Adrenal gland (tissue), 9 donors: ENCODE measurements at regions not wholly inside any gene's neighbourhood (a gene's known extent, or its start where the extent isn't known, plus 50 kb on each side); places are given as distances from the start of the nearest gene placed in this dataset.

Source experiments
- DNase-seq, 7 donors: peaks; one replicate each; pipeline ENCODE4 v3.0.0-alpha.2; 2019 to 2020
- H3K27ac ChIP-seq, 5 donors: fragments of 200-600 bp; sonication (generic) in 4 of 5; 1 replicate in 3 of 5; 2 replicates in 2 of 5; pipeline versions ENCODE4 v1.5.1 to v1.8.0; 2016 to 2020; ENCODE audit warnings: mild to moderate bottlenecking in 1 of 5
- H3K27me3 ChIP-seq: fragments of 200-600 bp; 2 replicates; pipeline ENCODE4 v1.8.0; 2021
- H3K36me3 ChIP-seq, 2 donors: fragments of 200-600 bp; replicated peaks in 1 of 2; 1 replicate in 1 of 2; 2 replicates in 1 of 2; pipeline versions ENCODE4 v1.5.1 to v1.8.0; 2018 to 2022
- H3K4me1 ChIP-seq, 2 donors: fragments of 200-600 bp; replicated peaks in 1 of 2; 1 replicate in 1 of 2; 2 replicates in 1 of 2; pipeline versions ENCODE4 v1.5.1 to v1.8.0; 2018 to 2021
- H3K4me3 ChIP-seq, 4 donors: fragments of 200-600 bp; sonication (generic) in 3 of 4; one replicate each; pipeline ENCODE4 v1.5.1; 2016 to 2018
- H3K9me3 ChIP-seq, 3 donors: fragments of 200-600 bp; sonication (generic) in 1 of 3; replicated peaks in 1 of 3; 1 replicate in 2 of 3; 2 replicates in 1 of 3; pipeline versions ENCODE4 v1.5.1 to v1.8.0; 2016 to 2021
- POLR2A ChIP-seq, 2 donors: fragments of 450-650 bp; IDR thresholded peaks; one replicate each; pipeline ENCODE4 v1.6.1; 2017; ENCODE audit warnings: antibody characterized with exemption in 2 of 2, mild to moderate bottlenecking in 2 of 2, moderate library complexity in 1 of 2
- WGBS, 4 donors: extraction: QIAGEN DNeasy Blood & Tissue Kit in 2 of 4; methylation state at CpG; one replicate each; pipeline versions ENCODE4 v1.1.5 to v1.1.7; 2013 to 2017; 5-methylcytosine and 5-hydroxymethylcytosine counted together
- intact Hi-C, 2 donors: fragments of 100-400 bp; cut with DNase I; formaldehyde crosslinking; loops; one replicate each; pipeline versions ENCODE4 v1.14.1 to v1.15.0; 2022 to 2023
- TF ChIP-seq, protein P1 (sequence below), 6 experiments: fragments of 450-650 bp in 4 of 6; fragments of 200-600 bp in 2 of 6; sonication (generic) in 1 of 6; IDR thresholded peaks; 1 replicate in 5 of 6; 2 replicates in 1 of 6; pipeline versions ENCODE4 v1.5.1 to v1.8.0; 2016 to 2021; ENCODE audit warnings: antibody characterized with exemption in 6 of 6, mild to moderate bottlenecking in 2 of 6, moderate library complexity in 1 of 6
- donor health status: healthy with polysubstance abuse.
- donor health status: Bipolar disorder and iron deficiency.
- donor health status: DM: yes; HTN: yes; CAD: no.
- donor health status: DM: no; HTN: no; CAD: no.
- donor health status: DM: no; HTN: no; CAD: no.

GRCh38 chr4:4759883-4760282 is 99.6 kb upstream of the MSX1 start:
- no peak for TF ChIP-seq POLR2A (IDR thresholded peaks at IDR 0.05)
- TF ChIP-seq, protein P1, sequence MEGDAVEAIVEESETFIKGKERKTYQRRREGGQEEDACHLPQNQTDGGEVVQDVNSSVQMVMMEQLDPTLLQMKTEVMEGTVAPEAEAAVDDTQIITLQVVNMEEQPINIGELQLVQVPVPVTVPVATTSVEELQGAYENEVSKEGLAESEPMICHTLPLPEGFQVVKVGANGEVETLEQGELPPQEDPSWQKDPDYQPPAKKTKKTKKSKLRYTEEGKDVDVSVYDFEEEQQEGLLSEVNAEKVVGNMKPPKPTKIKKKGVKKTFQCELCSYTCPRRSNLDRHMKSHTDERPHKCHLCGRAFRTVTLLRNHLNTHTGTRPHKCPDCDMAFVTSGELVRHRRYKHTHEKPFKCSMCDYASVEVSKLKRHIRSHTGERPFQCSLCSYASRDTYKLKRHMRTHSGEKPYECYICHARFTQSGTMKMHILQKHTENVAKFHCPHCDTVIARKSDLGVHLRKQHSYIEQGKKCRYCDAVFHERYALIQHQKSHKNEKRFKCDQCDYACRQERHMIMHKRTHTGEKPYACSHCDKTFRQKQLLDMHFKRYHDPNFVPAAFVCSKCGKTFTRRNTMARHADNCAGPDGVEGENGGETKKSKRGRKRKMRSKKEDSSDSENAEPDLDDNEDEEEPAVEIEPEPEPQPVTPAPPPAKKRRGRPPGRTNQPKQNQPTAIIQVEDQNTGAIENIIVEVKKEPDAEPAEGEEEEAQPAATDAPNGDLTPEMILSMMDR (IDR thresholded peaks at IDR 0.05), result no peak
- no peaks in the 10 kb centered on the region for H3K4me1 ChIP-seq
- H3K4me3 ChIP-seq, result no peak overlapping the region
- no peaks in the 10 kb centered on the region for H3K36me3 ChIP-seq
- no peak overlapping the region for H3K27ac ChIP-seq
- H3K27me3 ChIP-seq, result no peaks in the 10 kb centered on the region
- DNase-seq, result no peak
- intact Hi-C loops, result no loop called here
- WGBS, 4 donors, result 85 to 90% (median 88%) methylated on average over 7 of the region's 7 CpGs
- no peaks in the 10 kb centered on the region for H3K9me3 ChIP-seq

DNA sequence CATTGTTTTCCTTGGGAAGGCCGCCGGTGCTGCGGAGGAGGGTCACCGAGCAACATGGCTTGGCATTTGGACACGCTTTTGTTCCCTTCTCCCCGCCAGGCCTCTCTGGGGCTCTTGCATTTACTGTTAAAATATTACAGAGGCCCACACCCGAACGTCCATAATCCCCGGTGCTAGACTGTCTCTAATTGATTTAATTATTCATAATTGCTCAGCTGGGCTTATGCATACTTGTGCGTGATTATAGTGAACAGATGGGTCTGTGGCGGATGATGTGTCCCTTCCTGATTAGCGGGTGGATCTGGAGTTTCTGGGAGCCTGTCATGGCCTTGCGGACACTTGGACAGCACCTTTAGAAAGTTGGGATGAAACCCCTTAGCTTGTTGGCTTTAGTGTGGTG is 100.2 kb upstream of the MSX1 start:
- intact Hi-C loops, result no loop called here
- Histone ChIP-seq H3K27me3 (no peaks in the 10 kb centered on the region), H3K36me3 (no peaks in the 10 kb centered on the region), H3K4me1 (no peaks in the 10 kb centered on the region), H3K27ac (no peak overlapping the region), H3K4me3 (no peak overlapping the region), H3K9me3 (no peaks in the 10 kb centered on the region)
- no peak for DNase-seq
- TF ChIP-seq POLR2A (IDR thresholded peaks at IDR 0.05), result no peak
- TF ChIP-seq, protein P1 (IDR thresholded peaks at IDR 0.05), result no peak
- WGBS, 4 donors, result 88 to 95% (median 93%) methylated on average over 13 of the region's 13 CpGs

GRCh38 chr4:4758681-4759080 is 100.8 kb upstream of the MSX1 start:
- H3K27me3 ChIP-seq, result no peaks in the 10 kb centered on the region
- no peak for DNase-seq
- no peak for TF ChIP-seq POLR2A (IDR thresholded peaks at IDR 0.05)
- TF ChIP-seq, protein P1 (IDR thresholded peaks at IDR 0.05), result no peak
- H3K4me3 ChIP-seq, result no peak overlapping the region
- H3K36me3 ChIP-seq, result no peaks in the 10 kb centered on the region
- intact Hi-C loops, result no loop called here
- H3K9me3 ChIP-seq, result no peaks in the 10 kb centered on the region
- H3K4me1 ChIP-seq, result no peaks in the 10 kb centered on the region
- WGBS, 4 donors, result 83 to 93% (median 87%) methylated on average over 8 of the region's 8 CpGs
- no peak overlapping the region for H3K27ac ChIP-seq

- no peaks in the 10 kb centered on the region for H3K36me3 ChIP-seq
- no peak for DNase-seq
- no peak overlapping the region for H3K27ac ChIP-seq
- WGBS, 4 donors, result 53 to 94% (median 78%) methylated on average over 2 to 3 of the region's 3 CpGs
- intact Hi-C loops, result no loop called here
- no peaks in the 10 kb centered on the region for H3K27me3 ChIP-seq
- TF ChIP-seq, protein P1 (IDR thresholded peaks at IDR 0.05), result no peak
- no peak for TF ChIP-seq POLR2A (IDR thresholded peaks at IDR 0.05)
- H3K4me1 ChIP-seq, result no peaks in the 10 kb centered on the region
- H3K9me3 ChIP-seq, result no peaks in the 10 kb centered on the region
- no peak overlapping the region for H3K4me3 ChIP-seq
Observed at GRCh38 chr4:4755306-4755705, 104.2 kb upstream of the MSX1 start.
